GM19035 (cell line): ENCODE measurements at regions not wholly inside any gene's neighbourhood (a gene's known extent, or its start where the extent isn't known, plus 50 kb on each side); places are given as distances from the start of the nearest gene placed in this dataset.
"Not testable (repeated sequence)": the region's sequence is repeated elsewhere in the genome, so short reads cannot be mapped to it uniquely, and the experiment has no call there.

Experiments
- ATAC-seq: cut with Tn5 transposase; IDR thresholded peaks from one replicate; pipeline ENCODE4 v1.9.1; 2021; ENCODE audit not compliant: unreplicated experiment

GRCh38 chr4:179601671-179602070, 2159.4 kb upstream of the AGA start:
- ATAC-seq = no peak

GRCh38 chr4:179605196-179605595, 2163.0 kb upstream of the AGA start:
- no peak for ATAC-seq

- ATAC-seq = no peak
These were observed 2164.8 kb upstream of the AGA start for GRCh38 chr4:179607003-179607402.

GRCh38 chr4:179615704-179616103, 2173.5 kb upstream of the AGA start:
- ATAC-seq = no peak

- ATAC-seq = no peak
These were observed 2176.7 kb upstream of the AGA start for GRCh38 chr4:179618966-179619365.

- no peak for ATAC-seq
These were observed 2182.5 kb upstream of the AGA start for GRCh38 chr4:179624768-179625181.

DNA sequence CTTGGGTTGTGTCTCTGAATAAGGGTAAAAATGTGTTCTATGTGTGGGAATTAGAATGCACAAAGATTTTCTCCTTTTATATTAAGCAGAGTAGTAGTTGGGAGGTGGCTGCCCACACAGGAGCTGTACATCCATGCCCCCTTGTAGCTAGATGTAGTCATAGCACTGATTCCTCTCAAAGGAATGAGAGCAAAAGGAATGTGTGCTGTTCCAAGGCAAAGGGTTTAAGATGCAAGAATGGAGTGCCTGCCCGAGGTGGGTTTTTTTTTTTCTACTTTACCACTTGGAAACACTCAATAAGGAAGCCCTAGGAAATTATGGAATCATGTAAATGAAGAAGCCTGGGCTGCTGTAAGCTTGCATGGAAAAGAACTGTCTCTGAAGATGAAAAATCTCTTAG, 2183.2 kb upstream of the AGA start:
- no peak for ATAC-seq

DNA sequence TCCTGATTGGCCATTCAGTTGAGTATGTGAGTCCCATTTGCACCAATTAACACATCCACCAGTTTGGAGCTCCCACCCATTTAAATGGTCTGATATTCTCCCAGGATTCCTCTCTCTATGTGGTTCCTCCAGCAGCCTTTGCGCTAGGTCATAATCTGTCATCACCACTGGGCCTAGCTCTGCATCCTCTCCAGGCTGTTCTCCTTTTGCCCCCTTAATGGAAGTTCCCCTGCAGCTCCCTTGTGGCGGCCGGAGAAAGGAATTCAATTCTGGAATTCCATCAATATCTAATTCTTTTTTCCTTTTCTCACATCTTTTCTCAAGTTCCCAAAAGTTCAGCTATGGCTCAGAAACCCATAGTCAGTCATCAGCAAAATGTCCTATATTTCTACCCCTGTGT, 2184.4 kb upstream of the AGA start:
- ATAC-seq = no peak

DNA sequence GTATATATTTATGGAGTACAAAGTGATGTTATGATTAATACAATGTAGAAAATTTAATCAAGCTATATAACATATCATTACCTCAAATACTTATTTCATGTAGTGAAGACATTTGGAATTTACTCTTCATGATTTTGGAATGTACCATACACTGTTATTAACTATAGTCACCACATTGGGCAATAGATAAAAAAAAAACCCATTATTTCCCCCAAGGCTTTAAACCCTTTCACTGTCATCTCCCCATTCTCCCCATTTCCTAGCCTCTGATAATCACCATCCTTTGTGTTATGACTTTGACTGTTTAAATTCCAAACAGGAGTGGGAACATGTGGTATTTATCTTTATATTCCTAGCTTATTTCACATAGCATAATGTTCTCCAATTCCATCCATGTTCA, 2189.1 kb upstream of the AGA start:
- no peak for ATAC-seq

- no peak for ATAC-seq
These were observed 2192.6 kb upstream of the AGA start for GRCh38 chr4:179634862-179635261.

- ATAC-seq = no peak
These were observed 2220.3 kb upstream of the AGA start for GRCh38 chr4:179662522-179662921.

- ATAC-seq = no peak
These were observed 2221.6 kb upstream of the AGA start for GRCh38 chr4:179663641-179664429.

DNA sequence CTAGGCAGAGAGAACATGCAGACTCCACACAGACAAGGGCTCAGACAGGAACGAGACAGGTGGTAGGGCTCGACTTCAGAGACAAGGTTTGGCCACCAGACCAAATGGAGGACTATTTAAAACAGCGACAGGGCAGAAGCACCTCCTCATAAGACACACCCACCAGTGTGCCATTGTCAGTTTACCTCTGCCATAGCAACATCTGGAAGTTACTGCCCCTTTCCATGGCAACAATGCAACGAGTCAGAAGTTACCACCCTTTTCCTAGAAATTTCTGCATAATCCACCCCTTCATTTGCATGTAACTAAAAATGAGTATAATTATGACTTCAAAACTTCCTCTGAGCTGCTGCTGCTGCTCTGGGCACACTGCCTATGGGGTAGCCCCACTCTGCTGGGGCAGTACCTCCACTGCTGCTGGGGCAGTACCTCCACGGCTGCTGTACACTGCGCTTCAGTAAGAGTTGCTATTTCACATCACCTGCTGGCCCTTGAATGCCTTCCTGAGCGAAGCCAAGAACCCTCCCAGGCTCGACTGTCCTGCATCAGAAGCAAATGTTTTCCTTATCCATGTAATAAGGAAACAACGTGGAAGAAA, 2222.3 kb upstream of the AGA start:
- ATAC-seq = no peak

- no peak for ATAC-seq
These were observed 2224.0 kb upstream of the AGA start for GRCh38 chr4:179666226-179666625.

DNA sequence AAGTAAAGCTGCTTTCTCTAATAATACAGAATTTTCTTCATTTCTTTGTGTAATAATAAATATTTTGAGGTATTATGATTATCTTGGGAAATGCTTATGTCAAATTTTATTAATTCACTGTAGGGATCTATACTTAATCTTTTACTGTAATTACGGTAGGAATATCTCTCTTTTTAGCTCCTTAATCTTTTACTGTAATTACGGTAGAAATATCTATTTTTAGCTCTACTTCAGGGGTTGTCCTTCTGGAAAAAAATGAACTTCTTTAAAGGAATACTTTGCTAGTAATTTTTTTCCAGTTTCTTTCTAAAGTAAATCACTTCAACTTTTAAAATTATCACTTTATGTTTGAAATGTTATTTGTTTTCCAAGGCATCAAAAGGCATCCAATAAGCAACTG, 2229.4 kb upstream of the AGA start:
- no peak for ATAC-seq

DNA sequence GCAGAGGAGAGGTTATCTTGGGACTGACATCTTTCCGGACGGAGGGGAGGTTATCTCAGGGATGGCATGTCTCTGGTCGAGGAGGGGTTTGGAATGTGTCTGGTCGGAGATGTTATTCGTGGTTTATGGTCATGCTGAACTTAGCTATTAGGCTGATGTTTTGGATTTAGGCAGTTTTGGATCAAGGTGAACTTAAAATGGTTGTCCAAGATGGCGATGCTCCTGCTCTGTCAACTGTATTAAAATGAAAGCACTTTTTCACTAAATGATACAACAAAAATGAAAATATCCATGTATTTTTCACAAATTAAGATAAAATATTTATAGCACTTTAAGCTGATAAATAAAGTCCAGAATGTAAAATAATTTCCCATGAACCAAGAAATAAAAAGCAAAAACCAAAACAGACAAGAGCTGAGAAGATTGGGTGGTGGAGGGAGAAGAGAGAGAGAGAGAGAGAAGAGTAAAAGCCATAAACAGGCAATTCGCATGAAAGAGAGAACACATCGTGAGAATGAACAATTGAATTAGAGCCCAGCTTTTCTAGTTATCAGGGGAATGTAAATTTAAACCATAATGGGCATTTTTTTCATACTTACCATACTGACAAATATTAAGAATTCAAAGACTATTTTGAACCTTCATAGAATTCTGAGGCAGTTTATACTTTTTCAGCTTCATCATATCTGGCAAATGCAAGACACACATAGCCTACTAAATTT, 2236.0 kb upstream of the AGA start:
- ATAC-seq = no peak

GRCh38 chr4:179683661-179684060, 2241.4 kb upstream of the AGA start:
- not testable (repeated sequence) for ATAC-seq

- ATAC-seq = no peak
These were observed 2250.0 kb upstream of the AGA start for GRCh38 chr4:179692222-179692621.

- no peak for ATAC-seq
These were observed 2252.9 kb upstream of the AGA start for GRCh38 chr4:179695175-179695574.

- ATAC-seq = no peak
These were observed 2256.1 kb upstream of the AGA start for GRCh38 chr4:179698321-179698720.

DNA sequence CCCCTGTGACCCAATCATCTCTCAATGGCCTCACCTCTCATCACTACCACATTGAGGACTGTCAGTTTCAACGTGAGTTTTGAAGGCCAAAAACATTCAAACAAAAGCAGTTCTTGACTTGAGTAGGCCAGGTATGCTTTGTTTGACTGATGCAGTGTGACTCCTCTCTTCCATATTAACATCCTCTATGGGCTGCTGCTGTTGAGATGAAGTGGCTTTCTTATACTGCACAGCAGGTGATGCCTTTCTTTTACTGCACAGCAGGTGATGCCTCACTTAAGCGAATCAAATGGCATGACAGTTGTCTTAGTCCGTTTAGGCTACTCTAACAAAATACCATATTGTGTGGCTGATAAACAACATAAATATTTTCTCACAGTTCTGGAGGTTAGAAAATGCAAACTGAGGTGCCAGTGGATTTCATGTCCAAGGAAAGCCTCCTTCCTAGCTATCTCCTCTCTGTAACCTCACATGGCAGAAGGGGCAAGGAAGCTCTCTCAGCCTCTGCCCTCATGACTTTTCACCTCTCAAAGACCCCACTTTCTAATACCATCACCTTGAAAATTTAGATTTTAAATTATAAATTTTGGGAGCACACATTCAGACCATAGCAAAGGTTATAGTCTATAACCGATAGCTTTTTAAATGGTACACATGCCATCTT, 2267.9 kb upstream of the AGA start:
- ATAC-seq = no peak
